ENCODE measurements at regions not wholly inside any gene's neighbourhood (a gene's known extent, or its start where the extent isn't known, plus 50 kb on each side); places are given as distances from the start of the nearest gene placed in this dataset.

DNA sequence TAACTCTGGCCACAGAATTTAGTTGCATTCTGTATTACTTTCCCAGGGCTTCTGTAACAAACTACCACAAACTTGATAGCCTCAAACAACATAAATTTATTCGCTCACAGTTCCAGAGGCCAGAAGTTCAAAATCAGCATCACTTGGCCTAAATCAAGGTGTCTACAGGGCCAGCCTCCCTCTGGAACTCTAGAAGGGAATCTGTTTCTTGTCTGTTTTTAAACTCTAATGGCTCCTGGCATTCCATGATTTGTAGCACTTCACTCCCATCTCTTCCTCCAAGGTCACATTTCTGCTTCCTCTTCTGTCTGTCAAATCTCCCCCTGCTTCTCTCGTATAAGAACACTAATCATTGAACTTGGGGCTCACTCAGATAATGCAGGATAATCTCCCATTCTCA lies 151.9 kb upstream of the ARPP21 start (continued):
- TF ChIP-seq, protein P1, sequence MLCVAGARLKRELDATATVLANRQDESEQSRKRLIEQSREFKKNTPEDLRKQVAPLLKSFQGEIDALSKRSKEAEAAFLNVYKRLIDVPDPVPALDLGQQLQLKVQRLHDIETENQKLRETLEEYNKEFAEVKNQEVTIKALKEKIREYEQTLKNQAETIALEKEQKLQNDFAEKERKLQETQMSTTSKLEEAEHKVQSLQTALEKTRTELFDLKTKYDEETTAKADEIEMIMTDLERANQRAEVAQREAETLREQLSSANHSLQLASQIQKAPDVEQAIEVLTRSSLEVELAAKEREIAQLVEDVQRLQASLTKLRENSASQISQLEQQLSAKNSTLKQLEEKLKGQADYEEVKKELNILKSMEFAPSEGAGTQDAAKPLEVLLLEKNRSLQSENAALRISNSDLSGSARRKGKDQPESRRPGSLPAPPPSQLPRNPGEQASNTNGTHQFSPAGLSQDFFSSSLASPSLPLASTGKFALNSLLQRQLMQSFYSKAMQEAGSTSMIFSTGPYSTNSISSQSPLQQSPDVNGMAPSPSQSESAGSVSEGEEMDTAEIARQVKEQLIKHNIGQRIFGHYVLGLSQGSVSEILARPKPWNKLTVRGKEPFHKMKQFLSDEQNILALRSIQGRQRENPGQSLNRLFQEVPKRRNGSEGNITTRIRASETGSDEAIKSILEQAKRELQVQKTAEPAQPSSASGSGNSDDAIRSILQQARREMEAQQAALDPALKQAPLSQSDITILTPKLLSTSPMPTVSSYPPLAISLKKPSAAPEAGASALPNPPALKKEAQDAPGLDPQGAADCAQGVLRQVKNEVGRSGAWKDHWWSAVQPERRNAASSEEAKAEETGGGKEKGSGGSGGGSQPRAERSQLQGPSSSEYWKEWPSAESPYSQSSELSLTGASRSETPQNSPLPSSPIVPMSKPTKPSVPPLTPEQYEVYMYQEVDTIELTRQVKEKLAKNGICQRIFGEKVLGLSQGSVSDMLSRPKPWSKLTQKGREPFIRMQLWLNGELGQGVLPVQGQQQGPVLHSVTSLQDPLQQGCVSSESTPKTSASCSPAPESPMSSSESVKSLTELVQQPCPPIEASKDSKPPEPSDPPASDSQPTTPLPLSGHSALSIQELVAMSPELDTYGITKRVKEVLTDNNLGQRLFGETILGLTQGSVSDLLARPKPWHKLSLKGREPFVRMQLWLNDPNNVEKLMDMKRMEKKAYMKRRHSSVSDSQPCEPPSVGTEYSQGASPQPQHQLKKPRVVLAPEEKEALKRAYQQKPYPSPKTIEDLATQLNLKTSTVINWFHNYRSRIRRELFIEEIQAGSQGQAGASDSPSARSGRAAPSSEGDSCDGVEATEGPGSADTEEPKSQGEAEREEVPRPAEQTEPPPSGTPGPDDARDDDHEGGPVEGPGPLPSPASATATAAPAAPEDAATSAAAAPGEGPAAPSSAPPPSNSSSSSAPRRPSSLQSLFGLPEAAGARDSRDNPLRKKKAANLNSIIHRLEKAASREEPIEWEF (IDR thresholded peaks at IDR 0.05; ENCODE audit: insufficient replicate concordance, low read depth, low read length), result no peak
- TF ChIP-seq SMARCA5 (IDR thresholded peaks at IDR 0.05) (no peak), MEF2A (IDR thresholded peaks at IDR 0.05; ENCODE audit: insufficient read depth, low read depth, low read length) (no peak), MYC (IDR thresholded peaks at IDR 0.05; ENCODE audit: insufficient read depth, insufficient read length, insufficient replicate concordance, low read length, severe bottlenecking) (no peak), KLF5 (IDR thresholded peaks at IDR 0.05; ENCODE audit: partially characterized antibody) (no peak)

DNA sequence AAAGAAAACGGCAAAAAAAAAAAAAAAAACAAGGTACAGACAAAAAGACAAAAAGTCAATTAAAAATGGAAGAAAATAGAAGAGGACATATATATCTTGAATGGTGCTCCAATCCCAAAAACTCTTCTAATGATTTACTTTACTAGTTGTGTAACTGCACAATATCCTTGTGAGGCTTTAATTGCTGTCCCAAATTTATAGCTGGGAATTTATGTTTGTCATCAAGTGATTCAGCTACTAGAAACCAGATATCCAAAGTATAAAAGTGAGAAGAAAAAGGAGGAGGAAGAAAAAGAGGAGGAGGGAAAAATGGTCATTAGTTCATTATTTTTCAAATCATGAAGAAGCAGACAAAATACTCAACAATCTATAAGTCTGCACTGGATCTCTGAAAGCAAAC lies 150.8 kb upstream of the ARPP21 start:
- POLR2A ChIA-PET, result no interaction called here
- TF ChIP-seq EED (IDR thresholded peaks at IDR 0.05; ENCODE audit: low read depth) (no peak), SPI1 (IDR thresholded peaks at IDR 0.05; ENCODE audit: borderline replicate concordance, insufficient read depth, low read depth, low read length) (no peak), GATAD2B (conservative IDR thresholded peaks at IDR 0.05; ENCODE audit: low read depth) (no peak), CHD4 (IDR thresholded peaks at IDR 0.05) (no peak)
- TF ChIP-seq, protein P2, sequence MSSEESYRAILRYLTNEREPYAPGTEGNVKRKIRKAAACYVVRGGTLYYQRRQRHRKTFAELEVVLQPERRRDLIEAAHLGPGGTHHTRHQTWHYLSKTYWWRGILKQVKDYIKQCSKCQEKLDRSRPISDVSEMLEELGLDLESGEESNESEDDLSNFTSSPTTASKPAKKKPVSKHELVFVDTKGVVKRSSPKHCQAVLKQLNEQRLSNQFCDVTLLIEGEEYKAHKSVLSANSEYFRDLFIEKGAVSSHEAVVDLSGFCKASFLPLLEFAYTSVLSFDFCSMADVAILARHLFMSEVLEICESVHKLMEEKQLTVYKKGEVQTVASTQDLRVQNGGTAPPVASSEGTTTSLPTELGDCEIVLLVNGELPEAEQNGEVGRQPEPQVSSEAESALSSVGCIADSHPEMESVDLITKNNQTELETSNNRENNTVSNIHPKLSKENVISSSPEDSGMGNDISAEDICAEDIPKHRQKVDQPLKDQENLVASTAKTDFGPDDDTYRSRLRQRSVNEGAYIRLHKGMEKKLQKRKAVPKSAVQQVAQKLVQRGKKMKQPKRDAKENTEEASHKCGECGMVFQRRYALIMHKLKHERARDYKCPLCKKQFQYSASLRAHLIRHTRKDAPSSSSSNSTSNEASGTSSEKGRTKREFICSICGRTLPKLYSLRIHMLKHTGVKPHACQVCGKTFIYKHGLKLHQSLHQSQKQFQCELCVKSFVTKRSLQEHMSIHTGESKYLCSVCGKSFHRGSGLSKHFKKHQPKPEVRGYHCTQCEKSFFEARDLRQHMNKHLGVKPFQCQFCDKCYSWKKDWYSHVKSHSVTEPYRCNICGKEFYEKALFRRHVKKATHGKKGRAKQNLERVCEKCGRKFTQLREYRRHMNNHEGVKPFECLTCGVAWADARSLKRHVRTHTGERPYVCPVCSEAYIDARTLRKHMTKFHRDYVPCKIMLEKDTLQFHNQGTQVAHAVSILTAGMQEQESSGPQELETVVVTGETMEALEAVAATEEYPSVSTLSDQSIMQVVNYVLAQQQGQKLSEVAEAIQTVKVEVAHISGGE (CRISPR knock-in tag; IDR thresholded peaks at IDR 0.05), result no peak
- in situ Hi-C loops (cut with MboI), result no loop called here
- H3K27ac ChIP-seq (ENCODE audit: control insufficient read depth, insufficient read depth), result no peak overlapping the region
- CTCF ChIA-PET, result no interaction called here
- SMC1A ChIA-PET (ENCODE audit: uncharacterized antibody, unreplicated experiment), result no interaction called here
- no peaks in the 10 kb centered on the region for H3K4me1 ChIP-seq (ENCODE audit: control insufficient read depth, insufficient read depth, low read length)
- no peaks in the 10 kb centered on the region for H3K27me3 ChIP-seq (replicated peaks in 1 of 2; ENCODE audit: control insufficient read depth in 2 of 2, insufficient read depth in 2 of 2, low read length in 1 of 2)
- H3K4me3 ChIP-seq, result no peak overlapping the region
- no peaks in the 10 kb centered on the region for H3K36me3 ChIP-seq (ENCODE audit: control insufficient read depth in 2 of 2, insufficient read depth in 2 of 2, low read length in 1 of 2)
- no peak overlapping the region for H2AFZ ChIP-seq (ENCODE audit: control insufficient read depth, low read depth, low read length)
- no peak overlapping the region for H3K9ac ChIP-seq (ENCODE audit: control insufficient read depth, insufficient read depth, low read length)
- BruUV-seq (replicated peaks), result no TSS peak
- no peaks in the 10 kb centered on the region for H3K79me2 ChIP-seq (ENCODE audit: control insufficient read depth, insufficient read depth, low read length)
- no peak for ATAC-seq
- RAD21 ChIA-PET (ENCODE audit: unreplicated experiment), result no interaction called here
- H4K20me1 ChIP-seq (ENCODE audit: control insufficient read depth, insufficient read depth), result no peaks in the 10 kb centered on the region
- no CpG with 5 or more reads among the region's 1 CpG for WGBS (ENCODE audit: insufficient coverage, insufficient replicate concordance, low lambda C conversion rate, missing lambda C conversion rate)
- no peak for FAIRE-seq
- DNase-seq (ENCODE audit: low read depth, low spot score), result no peak
- H3K4me2 ChIP-seq (ENCODE audit: control insufficient read depth, insufficient read depth), result no peak overlapping the region
- intact Hi-C loops (cut with micrococcal nuclease; ENCODE audit: unreplicated experiment), result no loop called here
- no peaks in the 10 kb centered on the region for H3K9me3 ChIP-seq (replicated peaks; ENCODE audit: control insufficient read depth, insufficient read depth, low read length)
